ENCODE measurements at regions not wholly inside any gene's neighbourhood (a gene's known extent, or its start where the extent isn't known, plus 50 kb on each side); places are given as distances from the start of the nearest gene placed in this dataset.
"Not testable (repeated sequence)": the region's sequence is repeated elsewhere in the genome, so short reads cannot be mapped to it uniquely, and the experiment has no call there.

- H3K36me3 ChIP-seq (ENCODE audit: control insufficient read depth in 2 of 2, insufficient read depth in 2 of 2, low read length in 2 of 2): no peaks in the 10 kb centered on the region
Observed at GRCh38 chr16:14014284-14014625, 56.9 kb upstream of the MRTFB start.

GRCh38 chr16:14015033-14015432, 56.1 kb upstream of the MRTFB start:
- H3K9ac ChIP-seq (ENCODE audit: low read depth in 1 of 2, low read length in 2 of 2): peak overlapping the region; percentile 15 to 38
- H3K27ac ChIP-seq (ENCODE audit: low read depth in 2 of 2, low read length in 2 of 2): peak overlapping the region; percentile 38 to 48
- H3K4me3 ChIP-seq (ENCODE audit: low read length in 2 of 2): no peak overlapping the region
- H3K9me3 ChIP-seq (ENCODE audit: control insufficient read depth in 2 of 2, low read length in 2 of 2): no peaks in the 10 kb centered on the region
- peaks cover 0 to 3% of the 10 kb centered on the region in 2 donors for H3K4me1 ChIP-seq (ENCODE audit: control insufficient read depth in 2 of 2, insufficient read depth in 2 of 2, low read length in 2 of 2)
- H3K36me3 ChIP-seq (ENCODE audit: control insufficient read depth in 2 of 2, insufficient read depth in 2 of 2, low read length in 2 of 2): no peaks in the 10 kb centered on the region
- no peaks in the 10 kb centered on the region for H3K27me3 ChIP-seq (ENCODE audit: control insufficient read depth in 2 of 2, insufficient read depth in 2 of 2, low read length in 2 of 2)

More at GRCh38 chr16:14014284-14014625, 56.9 kb upstream of the MRTFB start:
- H3K4me3 ChIP-seq (ENCODE audit: low read length in 2 of 2): no peak overlapping the region
- H3K27me3 ChIP-seq (ENCODE audit: control insufficient read depth in 2 of 2, insufficient read depth in 2 of 2, low read length in 2 of 2): no peaks in the 10 kb centered on the region
- no peak overlapping the region for H3K9ac ChIP-seq (ENCODE audit: low read depth in 1 of 2, low read length in 2 of 2)
- peaks cover 0 to 3% of the 10 kb centered on the region in 2 donors for H3K4me1 ChIP-seq (ENCODE audit: control insufficient read depth in 2 of 2, insufficient read depth in 2 of 2, low read length in 2 of 2)
- no peaks in the 10 kb centered on the region for H3K9me3 ChIP-seq (ENCODE audit: control insufficient read depth in 2 of 2, low read length in 2 of 2)
- peak overlapping the region in 1 of 2 donors; percentile 38 for H3K27ac ChIP-seq (ENCODE audit: low read depth in 2 of 2, low read length in 2 of 2)

GRCh38 chr16:14015461-14015860, 55.7 kb upstream of the MRTFB start:
- H3K9me3 ChIP-seq (ENCODE audit: control insufficient read depth in 2 of 2, low read length in 2 of 2): no peaks in the 10 kb centered on the region
- H3K36me3 ChIP-seq (ENCODE audit: control insufficient read depth in 2 of 2, insufficient read depth in 2 of 2, low read length in 2 of 2): no peaks in the 10 kb centered on the region
- H3K27me3 ChIP-seq (ENCODE audit: control insufficient read depth in 2 of 2, insufficient read depth in 2 of 2, low read length in 2 of 2): no peaks in the 10 kb centered on the region
- peak overlapping the region in 1 of 2 donors; percentile 38 for H3K9ac ChIP-seq (ENCODE audit: low read depth in 1 of 2, low read length in 2 of 2)
- peak overlapping the region; percentile 38 to 48 for H3K27ac ChIP-seq (ENCODE audit: low read depth in 2 of 2, low read length in 2 of 2)
- peak overlapping the region in 1 of 2 donors; percentile 22 for H3K4me3 ChIP-seq (ENCODE audit: low read length in 2 of 2)
- peaks cover 0 to 3% of the 10 kb centered on the region in 2 donors for H3K4me1 ChIP-seq (ENCODE audit: control insufficient read depth in 2 of 2, insufficient read depth in 2 of 2, low read length in 2 of 2)

GRCh38 chr16:14015948-14016347, 55.2 kb upstream of the MRTFB start:
- H3K9ac ChIP-seq (ENCODE audit: low read depth in 1 of 2, low read length in 2 of 2): peak overlapping the region in 1 of 2 donors; percentile 38
- H3K27ac ChIP-seq (ENCODE audit: low read depth in 2 of 2, low read length in 2 of 2): peak overlapping the region; percentile 38 to 48
- peaks cover 0 to 3% of the 10 kb centered on the region in 2 donors for H3K4me1 ChIP-seq (ENCODE audit: control insufficient read depth in 2 of 2, insufficient read depth in 2 of 2, low read length in 2 of 2)
- H3K36me3 ChIP-seq (ENCODE audit: control insufficient read depth in 2 of 2, insufficient read depth in 2 of 2, low read length in 2 of 2): no peaks in the 10 kb centered on the region
- H3K27me3 ChIP-seq (ENCODE audit: control insufficient read depth in 2 of 2, insufficient read depth in 2 of 2, low read length in 2 of 2): no peaks in the 10 kb centered on the region
- peak overlapping the region in 1 of 2 donors; percentile 22 for H3K4me3 ChIP-seq (ENCODE audit: low read length in 2 of 2)
- H3K9me3 ChIP-seq (ENCODE audit: control insufficient read depth in 2 of 2, low read length in 2 of 2): no peaks in the 10 kb centered on the region

GRCh38 chr16:14016362-14016761, 54.8 kb upstream of the MRTFB start:
- not testable (repeated sequence) for H3K9ac ChIP-seq (ENCODE audit: low read depth in 1 of 2, low read length in 2 of 2); H3K27me3 ChIP-seq (ENCODE audit: control insufficient read depth in 2 of 2, insufficient read depth in 2 of 2, low read length in 2 of 2); H3K36me3 ChIP-seq (ENCODE audit: control insufficient read depth in 2 of 2, insufficient read depth in 2 of 2, low read length in 2 of 2); H3K4me3 ChIP-seq (ENCODE audit: low read length in 2 of 2); H3K4me1 ChIP-seq (ENCODE audit: control insufficient read depth in 2 of 2, insufficient read depth in 2 of 2, low read length in 2 of 2); H3K9me3 ChIP-seq (ENCODE audit: control insufficient read depth in 2 of 2, low read length in 2 of 2); H3K27ac ChIP-seq (ENCODE audit: low read depth in 2 of 2, low read length in 2 of 2)

- no peak overlapping the region for H3K27ac ChIP-seq (ENCODE audit: low read depth in 2 of 2, low read length in 2 of 2)
- H3K4me1 ChIP-seq (ENCODE audit: control insufficient read depth in 2 of 2, insufficient read depth in 2 of 2, low read length in 2 of 2): no peaks in the 10 kb centered on the region
- no peaks in the 10 kb centered on the region for H3K27me3 ChIP-seq (ENCODE audit: control insufficient read depth in 2 of 2, insufficient read depth in 2 of 2, low read length in 2 of 2)
- H3K9ac ChIP-seq (ENCODE audit: low read depth in 1 of 2, low read length in 2 of 2): no peak overlapping the region
- H3K9me3 ChIP-seq (ENCODE audit: control insufficient read depth in 2 of 2, low read length in 2 of 2): no peaks in the 10 kb centered on the region
- no peak overlapping the region for H3K4me3 ChIP-seq (ENCODE audit: low read length in 2 of 2)
- H3K36me3 ChIP-seq (ENCODE audit: control insufficient read depth in 2 of 2, insufficient read depth in 2 of 2, low read length in 2 of 2): no peaks in the 10 kb centered on the region
Observed at GRCh38 chr16:14017886-14018285, 53.2 kb upstream of the MRTFB start.

GRCh38 chr16:14018851-14019250, 52.3 kb upstream of the MRTFB start:
- Histone ChIP-seq H3K4me3 (ENCODE audit: low read length in 2 of 2) (no peak overlapping the region), H3K4me1 (ENCODE audit: control insufficient read depth in 2 of 2, insufficient read depth in 2 of 2, low read length in 2 of 2) (no peaks in the 10 kb centered on the region), H3K9ac (ENCODE audit: low read depth in 1 of 2, low read length in 2 of 2) (no peak overlapping the region), H3K9me3 (ENCODE audit: control insufficient read depth in 2 of 2, low read length in 2 of 2) (no peaks in the 10 kb centered on the region), H3K36me3 (ENCODE audit: control insufficient read depth in 2 of 2, insufficient read depth in 2 of 2, low read length in 2 of 2) (no peaks in the 10 kb centered on the region), H3K27me3 (ENCODE audit: control insufficient read depth in 2 of 2, insufficient read depth in 2 of 2, low read length in 2 of 2) (no peaks in the 10 kb centered on the region), H3K27ac (ENCODE audit: low read depth in 2 of 2, low read length in 2 of 2) (no peak overlapping the region)

- Histone ChIP-seq H3K4me3 (ENCODE audit: low read length in 2 of 2) (no peak overlapping the region), H3K4me1 (ENCODE audit: control insufficient read depth in 2 of 2, insufficient read depth in 2 of 2, low read length in 2 of 2) (no peaks in the 10 kb centered on the region), H3K27ac (ENCODE audit: low read depth in 2 of 2, low read length in 2 of 2) (no peak overlapping the region), H3K27me3 (ENCODE audit: control insufficient read depth in 2 of 2, insufficient read depth in 2 of 2, low read length in 2 of 2) (no peaks in the 10 kb centered on the region), H3K9ac (ENCODE audit: low read depth in 1 of 2, low read length in 2 of 2) (no peak overlapping the region), H3K36me3 (ENCODE audit: control insufficient read depth in 2 of 2, insufficient read depth in 2 of 2, low read length in 2 of 2) (no peaks in the 10 kb centered on the region), H3K9me3 (ENCODE audit: control insufficient read depth in 2 of 2, low read length in 2 of 2) (no peaks in the 10 kb centered on the region)
Observed at GRCh38 chr16:14020141-14020540, 51.0 kb upstream of the MRTFB start.

Measured in mucosa of rectum (tissue), 2 donors.